HG02943 (cell line): ENCODE measurements at regions not wholly inside any gene's neighbourhood (a gene's known extent, or its start where the extent isn't known, plus 50 kb on each side); places are given as distances from the start of the nearest gene placed in this dataset.

Source experiments
- ATAC-seq: cut with Tn5 transposase; IDR thresholded peaks from one replicate; pipeline ENCODE4 v1.9.1; 2021; ENCODE audit warnings: mild to moderate bottlenecking, low read depth, moderate library complexity; ENCODE audit not compliant: unreplicated experiment

DNA sequence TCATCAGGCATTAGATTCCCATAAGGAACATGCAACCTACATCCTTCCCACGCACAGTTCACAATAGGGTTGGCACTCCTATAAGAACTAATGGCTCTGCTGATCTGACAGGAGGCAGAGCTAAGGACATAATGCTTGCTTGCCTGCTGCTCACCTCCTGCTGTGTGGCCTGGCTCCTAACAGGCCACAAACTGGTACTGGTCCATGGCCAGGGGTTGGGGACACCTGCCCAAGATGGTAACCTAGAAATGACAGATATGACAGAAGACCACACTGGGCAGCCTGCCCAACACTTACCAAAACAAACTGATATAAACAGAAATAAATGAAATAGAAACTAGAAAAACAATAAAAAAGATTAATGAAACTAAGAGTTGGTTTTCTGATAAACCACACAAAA, 325.6 kb downstream of the SEC23A start:
- ATAC-seq, result no peak

DNA sequence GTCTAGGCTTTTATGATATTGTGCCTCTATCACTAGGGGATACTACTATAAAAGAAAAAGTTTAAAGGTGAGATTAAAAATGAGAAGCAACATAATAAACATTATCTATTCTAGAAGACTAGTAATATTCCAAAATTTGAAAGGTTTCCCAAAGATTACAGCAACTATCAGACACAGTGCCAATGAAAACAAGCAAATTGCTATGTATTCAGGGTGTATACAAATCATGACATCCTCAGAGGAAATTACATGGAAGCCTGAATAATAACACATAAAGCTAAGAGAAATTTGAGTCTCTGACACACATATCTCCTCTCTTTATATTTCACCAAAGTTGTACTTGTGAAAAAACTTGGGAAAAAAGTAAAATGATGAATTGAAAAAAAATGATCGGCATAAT, 327.0 kb downstream of the SEC23A start:
- no peak for ATAC-seq

GRCh38 chr14:38774162-38774561, 328.9 kb downstream of the SEC23A start:
- ATAC-seq, result no peak

- ATAC-seq, result no peak
Observed at GRCh38 chr14:38770251-38770650, 332.8 kb downstream of the SEC23A start.

- no peak for ATAC-seq
Observed at GRCh38 chr14:38762845-38763244, 340.2 kb downstream of the SEC23A start.

GRCh38 chr14:38762426-38762825, 340.6 kb downstream of the SEC23A start:
- ATAC-seq, result no peak

GRCh38 chr14:38761033-38761432, 342.0 kb downstream of the SEC23A start:
- no peak for ATAC-seq

- ATAC-seq, result no peak
Observed at GRCh38 chr14:38758661-38759060, 344.4 kb downstream of the SEC23A start.

GRCh38 chr14:38755036-38755435, 348.0 kb downstream of the SEC23A start:
- no peak for ATAC-seq

DNA sequence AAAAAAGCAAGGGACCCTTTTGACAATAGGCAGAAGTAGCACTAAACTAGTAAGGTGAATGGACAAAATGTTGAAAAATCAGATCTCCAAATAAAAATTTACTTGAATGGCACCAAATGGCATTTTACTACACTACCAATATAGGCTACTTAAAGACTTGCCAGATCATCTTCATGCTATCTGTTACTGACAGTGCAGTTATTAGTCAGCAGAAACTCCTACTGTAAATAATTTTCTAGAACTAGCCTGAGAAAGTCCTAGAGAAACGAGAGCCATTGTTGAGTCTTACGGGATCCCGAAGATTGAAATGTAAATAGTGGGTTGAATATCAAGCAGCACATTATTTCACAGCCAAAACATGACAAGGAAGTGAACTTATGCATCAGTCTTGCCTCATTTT, 350.3 kb downstream of the SEC23A start:
- no peak for ATAC-seq

DNA sequence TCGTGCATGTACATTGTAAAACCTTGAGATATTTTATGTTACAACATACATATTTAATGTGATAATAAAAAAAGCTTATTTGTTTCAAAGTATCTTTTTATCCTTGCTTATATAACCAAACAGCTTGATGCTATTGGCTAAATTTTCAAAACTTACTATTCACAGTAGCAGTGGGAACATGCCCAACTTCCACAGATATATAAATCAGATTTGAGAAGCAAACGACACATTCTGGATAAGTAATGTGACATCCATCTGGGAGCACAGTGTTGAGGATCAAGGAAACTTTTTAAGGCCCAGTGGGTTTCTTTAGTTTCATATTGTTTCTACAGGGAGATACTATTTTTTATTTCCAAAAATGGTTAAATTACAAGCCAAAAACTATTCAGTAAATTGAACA, 350.7 kb downstream of the SEC23A start:
- ATAC-seq, result no peak

GRCh38 chr14:38751459-38751858, 351.6 kb downstream of the SEC23A start:
- ATAC-seq, result no peak

GRCh38 chr14:38749936-38750335, 353.1 kb downstream of the SEC23A start:
- ATAC-seq, result no peak

- ATAC-seq, result no peak
Observed at GRCh38 chr14:38745861-38746260, 357.2 kb downstream of the SEC23A start.

GRCh38 chr14:38743966-38744584, 359.0 kb downstream of the SEC23A start:
- ATAC-seq, result no peak

DNA sequence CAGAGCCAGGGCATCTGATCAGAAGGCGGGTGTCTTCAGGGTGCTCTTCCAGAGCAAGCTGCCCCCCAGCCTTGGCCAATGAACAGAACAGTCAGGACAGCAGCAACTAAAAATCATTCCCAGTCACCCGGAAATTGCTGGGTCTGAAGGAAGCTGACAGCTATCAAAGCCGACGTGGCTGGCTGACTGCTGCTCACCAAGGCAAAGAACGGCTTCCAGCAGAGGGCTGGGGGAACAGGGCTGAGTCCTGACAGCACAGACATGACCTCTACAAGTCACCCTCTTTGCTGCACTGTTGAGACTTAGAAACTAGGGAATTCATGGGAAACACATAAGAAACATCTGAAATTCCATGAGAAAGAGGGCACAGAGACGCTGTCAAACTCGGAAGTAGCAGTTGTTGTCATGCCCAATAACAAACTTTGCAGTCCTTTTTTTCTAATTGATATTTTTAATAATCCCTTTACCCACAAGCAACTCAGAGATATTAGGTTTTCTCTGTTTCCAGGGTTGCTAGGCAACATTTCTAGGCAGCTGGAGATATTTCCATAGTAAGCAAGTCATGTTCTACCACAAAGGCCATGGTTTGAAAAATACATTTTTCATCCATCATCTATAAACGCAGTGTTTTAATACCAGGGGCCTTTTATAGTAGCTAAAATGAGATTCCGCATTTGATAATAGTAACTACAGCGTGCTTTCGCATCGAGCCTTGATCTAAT, 365.2 kb downstream of the SEC23A start:
- ATAC-seq, result no peak

DNA sequence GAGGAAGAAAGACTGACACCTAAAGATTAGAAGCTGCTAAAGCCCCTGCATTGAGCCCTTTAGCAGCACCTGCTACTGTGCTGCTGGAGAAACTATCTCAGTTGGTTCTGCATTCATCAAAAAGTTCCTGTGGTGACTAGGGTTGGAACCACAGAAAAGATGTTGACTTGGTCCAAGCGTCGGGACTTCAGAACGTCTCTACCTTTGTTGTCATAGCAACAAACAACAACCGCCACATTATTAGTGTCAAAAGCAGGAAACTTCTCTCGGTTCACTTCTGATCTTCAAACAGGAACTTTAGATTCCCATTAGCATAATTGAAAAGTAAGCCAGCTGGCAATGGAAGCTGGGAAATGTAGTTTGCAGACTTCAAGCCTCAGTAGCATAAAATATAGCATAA, 368.0 kb downstream of the SEC23A start:
- no peak for ATAC-seq

GRCh38 chr14:38731962-38732361, 371.1 kb downstream of the SEC23A start:
- no peak for ATAC-seq

DNA sequence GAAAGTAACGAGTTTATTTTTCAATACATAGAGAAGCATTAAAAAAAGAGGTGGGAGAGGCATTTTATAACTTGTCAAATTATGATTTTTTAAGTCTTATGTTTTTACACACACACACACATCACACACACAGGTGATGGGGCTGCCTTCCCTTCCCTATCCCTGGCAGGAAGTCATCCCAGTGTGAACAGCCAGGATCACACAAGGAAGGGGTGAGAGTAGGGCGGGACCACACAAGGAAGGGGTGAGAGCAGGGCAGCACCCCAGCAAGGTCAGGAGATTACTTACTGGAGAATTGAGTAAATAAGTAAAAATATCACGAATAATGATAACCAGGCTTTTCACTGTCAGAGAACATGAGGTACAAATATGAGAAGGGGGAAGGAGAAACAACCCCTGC, 372.6 kb downstream of the SEC23A start:
- no peak for ATAC-seq

DNA sequence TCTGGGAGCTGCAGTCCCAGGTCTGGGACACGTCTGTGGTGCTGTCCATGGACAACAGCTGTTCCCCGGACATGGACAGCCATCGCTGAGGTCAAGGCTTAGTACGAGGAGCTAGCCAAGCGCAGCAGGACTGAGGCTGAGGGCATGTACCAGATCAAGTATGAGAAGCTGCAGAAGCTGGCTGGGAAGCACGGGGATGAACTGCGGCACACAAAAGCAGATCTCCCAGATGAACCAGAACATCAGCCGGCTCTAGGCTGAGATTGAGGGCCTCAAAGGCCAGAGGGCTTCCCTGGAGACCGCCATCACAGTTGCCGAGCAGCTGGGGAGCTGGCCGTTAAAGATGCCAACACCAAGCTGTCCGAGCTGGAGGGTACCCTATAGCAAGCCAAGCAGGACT, 375.3 kb downstream of the SEC23A start:
- no peak for ATAC-seq

DNA sequence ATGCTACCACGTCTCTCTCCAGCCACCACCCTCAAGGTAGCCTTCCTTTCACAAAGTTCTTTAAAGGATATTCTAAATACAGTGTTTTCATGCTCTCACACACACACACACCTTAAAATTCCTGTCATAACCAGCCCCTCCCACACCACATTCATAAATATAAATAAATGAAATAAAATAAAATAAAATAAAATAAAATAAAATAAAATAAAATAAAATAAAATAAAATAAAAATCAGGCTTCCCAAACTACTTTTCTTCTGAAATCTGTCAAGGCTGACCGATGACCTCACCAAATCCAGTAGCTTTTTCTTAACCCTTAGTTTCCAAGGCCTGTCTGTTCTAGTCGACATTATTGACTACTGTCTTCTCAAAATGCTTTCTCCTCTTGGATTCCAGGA, 378.4 kb downstream of the SEC23A start:
- ATAC-seq, result no peak

- no peak for ATAC-seq
Observed at GRCh38 chr14:38723959-38724358, 379.1 kb downstream of the SEC23A start.
